GM10266 (cell line): ENCODE measurements at regions not wholly inside any gene's neighbourhood (a gene's known extent, or its start where the extent isn't known, plus 50 kb on each side); places are given as distances from the start of the nearest gene placed in this dataset.

Experiments
- DNase-seq: peaks from one replicate; pipeline ENCODE4 v3.0.0; 2012; ENCODE audit errors: extremely low spot score
- CTCF ChIP-seq: IDR thresholded peaks from 2 replicates; pipeline ENCODE4 v1.5.1; 2012; ENCODE audit warnings: mild to moderate bottlenecking, low read depth; ENCODE audit not compliant: control insufficient read depth, insufficient read depth; ENCODE audit errors: missing control alignments

GRCh38 chr5:86671536-86671935 is 53.8 kb downstream of the COX7C start:
- no peak for DNase-seq
- no peak for TF ChIP-seq CTCF

- DNase-seq, result no peak
- no peak for TF ChIP-seq CTCF
Measured at GRCh38 chr5:86674069-86674468, 56.3 kb downstream of the COX7C start.

- no peak for TF ChIP-seq CTCF
- DNase-seq, result no peak
Measured at GRCh38 chr5:86675311-86675710, 57.6 kb downstream of the COX7C start.

GRCh38 chr5:86679529-86679928 is 61.8 kb downstream of the COX7C start:
- peak; percentile 45 for TF ChIP-seq CTCF
- peak; percentile 10 for DNase-seq

GRCh38 chr5:86679949-86680348 is 62.2 kb downstream of the COX7C start:
- no peak for TF ChIP-seq CTCF
- DNase-seq, result no peak

- no peak for DNase-seq
- TF ChIP-seq CTCF, result no peak
Measured at GRCh38 chr5:86684222-86684621, 66.5 kb downstream of the COX7C start.

GRCh38 chr5:86686046-86686445 is 68.3 kb downstream of the COX7C start:
- no peak for DNase-seq
- no peak for TF ChIP-seq CTCF
